IPS-NIHi7 (cell line): ENCODE measurements at regions not wholly inside any gene's neighbourhood (a gene's known extent, or its start where the extent isn't known, plus 50 kb on each side); places are given as distances from the start of the nearest gene placed in this dataset.

ENCODE experiments used
- DNase-seq: peaks from one replicate; pipeline ENCODE4 v3.0.0; 2012; ENCODE audit warnings: mixed read lengths; ENCODE audit errors: extremely low spot score

DNA sequence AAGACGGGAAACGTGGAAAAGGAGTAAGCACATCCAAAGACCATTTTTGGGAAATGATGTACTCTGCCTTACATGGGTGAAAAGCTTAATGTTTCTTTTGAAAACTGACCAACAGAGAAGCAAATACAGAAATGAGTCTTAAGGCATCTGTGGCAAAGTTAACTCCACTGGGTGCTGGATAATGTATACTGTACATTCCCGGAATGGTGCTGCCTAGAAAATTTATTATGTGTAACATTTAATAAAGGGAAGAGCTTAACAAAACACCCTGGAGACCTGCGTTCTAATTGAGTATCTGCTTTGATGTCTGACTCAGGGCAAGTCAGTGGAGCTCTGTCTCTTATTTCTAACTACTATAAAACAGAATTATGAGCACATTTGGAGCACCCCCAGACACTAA lies 230.2 kb downstream of the MID1 start:
- DNase-seq: no peak

DNA sequence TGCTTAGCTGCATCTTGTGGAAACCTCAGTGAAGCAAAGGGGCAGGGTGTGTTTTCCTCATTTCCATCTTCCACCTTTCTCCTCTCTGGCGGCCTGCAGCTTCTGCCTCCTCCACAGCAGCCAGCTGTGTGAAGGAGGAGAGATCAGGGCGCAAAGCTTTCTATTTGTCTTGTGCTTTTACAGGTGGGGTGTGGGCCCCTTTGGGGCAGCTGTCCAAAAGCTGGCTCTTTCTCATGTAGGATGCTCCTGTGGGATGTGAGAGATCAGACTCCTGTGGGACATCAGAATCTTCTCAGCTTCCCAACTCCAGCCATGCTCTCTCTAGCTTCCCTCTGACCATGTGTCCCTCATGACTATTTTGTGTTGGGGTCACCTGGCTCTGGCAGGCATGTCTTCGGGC lies 227.1 kb downstream of the MID1 start:
- no peak for DNase-seq

DNA sequence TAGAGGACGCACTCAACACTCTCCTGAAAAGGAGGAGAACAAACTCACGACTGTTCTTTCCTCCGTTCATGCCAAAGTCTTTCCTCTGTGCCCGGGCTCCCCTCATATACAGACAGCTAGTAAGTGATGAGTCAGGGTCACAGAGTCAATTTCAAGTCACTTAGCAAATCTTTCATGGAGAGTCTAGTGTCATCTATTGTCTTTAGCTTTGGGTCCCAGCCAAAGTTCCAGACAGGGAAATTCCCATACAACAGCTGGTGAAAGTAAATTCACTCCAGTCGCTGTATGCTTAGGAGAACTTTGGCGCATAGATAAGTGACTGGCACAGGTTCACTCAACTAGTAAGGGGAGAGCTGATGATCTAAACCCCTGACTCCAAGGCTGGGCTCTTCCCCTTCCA lies 226.5 kb downstream of the MID1 start:
- DNase-seq: no peak

DNA sequence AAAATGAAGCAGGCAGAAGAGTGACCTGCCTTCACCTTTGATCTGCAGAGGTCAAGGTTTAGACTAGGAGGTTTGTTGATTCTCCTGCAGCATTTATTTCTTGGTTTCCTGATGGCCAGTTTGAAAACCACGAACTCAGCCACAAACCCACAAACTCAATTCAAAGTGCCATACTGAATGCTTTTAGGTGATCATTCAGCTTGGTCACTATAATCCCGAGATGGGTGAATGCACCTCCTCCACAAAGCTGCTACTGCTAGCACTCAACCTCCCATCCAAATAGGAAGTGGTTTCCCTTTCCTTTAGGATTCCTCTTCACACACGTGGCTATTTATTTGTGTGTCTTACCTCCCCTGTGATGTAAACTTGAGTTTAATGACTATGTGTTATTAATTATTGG lies 225.2 kb downstream of the MID1 start:
- DNase-seq: no peak
